H1 (cell line): ENCODE measurements at regions not wholly inside any gene's neighbourhood (a gene's known extent, or its start where the extent isn't known, plus 50 kb on each side); places are given as distances from the start of the nearest gene placed in this dataset.

Experiments
- HDAC2 ChIP-seq, 2 experiments: fragments of 300-600 bp in 1 of 2; sonication (generic) in 1 of 2; IDR thresholded peaks; 2 replicates each; pipeline ENCODE4 v1.6.1; 2011 to 2012; ENCODE audit warnings: low read depth in 2 of 2, low read length in 2 of 2, mild to moderate bottlenecking in 2 of 2, moderate library complexity in 2 of 2, borderline replicate concordance in 1 of 2, inconsistent platforms in 1 of 2
- SRF ChIP-seq: IDR thresholded peaks from 2 replicates; pipeline ENCODE4 v1.6.1; 2011; ENCODE audit warnings: mild to moderate bottlenecking, low read depth, low read length, moderate library complexity
- TAF7 ChIP-seq: optimal IDR thresholded peaks from 2 replicates; pipeline ENCODE3; 2011; ENCODE audit warnings: low read depth, mild to moderate bottlenecking, inconsistent platforms, low read length, moderate library complexity, borderline replicate concordance

DNA sequence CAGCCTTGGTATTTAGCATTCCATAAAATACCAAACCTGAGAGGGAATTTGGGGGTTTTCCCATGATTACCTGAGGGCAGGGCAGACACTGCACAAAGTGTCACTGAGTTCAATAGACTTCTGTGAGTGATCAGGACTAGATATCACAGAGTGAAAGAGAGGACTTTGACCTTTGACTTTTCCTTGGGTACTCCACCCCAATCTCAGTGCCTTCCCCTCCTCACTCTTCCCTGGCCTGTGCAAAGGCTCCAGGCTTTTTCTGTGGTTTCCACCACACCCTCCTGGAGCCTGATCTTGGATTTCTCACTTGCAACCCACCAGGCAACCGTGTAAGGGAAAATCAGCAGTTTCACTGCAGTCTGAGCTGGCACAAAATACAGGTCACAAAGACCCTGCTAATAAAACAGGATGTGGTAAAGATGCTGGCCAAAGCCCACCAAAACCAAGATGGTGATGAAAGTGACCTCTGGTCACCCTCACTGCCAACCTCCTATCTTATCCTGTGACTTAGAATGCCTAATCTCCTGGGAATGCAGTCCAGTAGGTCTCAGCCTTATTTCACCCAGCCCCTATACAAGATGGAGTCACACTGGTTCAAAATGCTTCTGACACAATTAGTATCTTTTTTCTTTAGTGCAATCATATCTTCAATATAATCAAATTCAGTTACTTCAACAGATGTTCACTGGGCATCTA lies 64.0 kb downstream of the BOD1L2 start (continued):
- TF ChIP-seq SRF = no peak
- TF ChIP-seq HDAC2 (IDR thresholded peaks at IDR 0.05; ENCODE audit: borderline replicate concordance in 1 of 2, low read depth in 2 of 2, low read length in 2 of 2) = no peak
- TF ChIP-seq TAF7 = no peak
- TF ChIP-seq, all 59 proteins: peak for 0
